GM23338 (cell line): ENCODE measurements at regions not wholly inside any gene's neighbourhood (a gene's known extent, or its start where the extent isn't known, plus 50 kb on each side); places are given as distances from the start of the nearest gene placed in this dataset.

Source experiments
- ATAC-seq: fragments of 200-7000 bp; cut with Tn5 transposase; 3 replicates; pipeline ENCODE4 v1.9.1; 2020
- DNase-seq: peaks from one replicate; pipeline ENCODE4 v3.0.0-alpha.2; 2015; ENCODE audit warnings: low spot score
- H2AFZ ChIP-seq: fragments of 200-600 bp; sonication (generic); 2 replicates; pipeline ENCODE4 v1.8.0; 2016; ENCODE audit warnings: antibody characterized with exemption, mild to moderate bottlenecking, moderate library complexity
- H3F3A ChIP-seq: fragments of 200-600 bp; sonication (generic); replicated peaks from 2 replicates; pipeline ENCODE4 v1.8.0; 2017; ENCODE audit warnings: antibody characterized with exemption, mixed run types, low read depth
- H3K27ac ChIP-seq: fragments of 200-600 bp; sonication (generic); 2 replicates; pipeline ENCODE4 v1.6.1; 2016; ENCODE audit warnings: low read depth
- H3K27me3 ChIP-seq: fragments of 200-600 bp; sonication (generic); 2 replicates; pipeline ENCODE4 v1.8.0; 2016; ENCODE audit warnings: mild to moderate bottlenecking, mixed run types, moderate library complexity; ENCODE audit not compliant: insufficient read depth
- H3K36me3 ChIP-seq: fragments of 200-600 bp; sonication (generic); 2 replicates; pipeline ENCODE4 v1.8.0; 2016; ENCODE audit warnings: mild to moderate bottlenecking; ENCODE audit not compliant: insufficient read depth
- H3K4me1 ChIP-seq: fragments of 200-600 bp; sonication (generic); 2 replicates; pipeline ENCODE4 v1.8.0; 2016; ENCODE audit warnings: mild to moderate bottlenecking, moderate library complexity; ENCODE audit not compliant: insufficient read depth
- H3K4me2 ChIP-seq: fragments of 200-600 bp; sonication (generic); 2 replicates; pipeline ENCODE4 v1.7.1; 2017; ENCODE audit warnings: mixed run types
- H3K4me3 ChIP-seq: fragments of 200-600 bp; sonication (generic); 2 replicates; pipeline ENCODE4 v1.6.1; 2016; ENCODE audit warnings: mixed run types
- H3K79me2 ChIP-seq: fragments of 200-600 bp; sonication (generic); replicated peaks from 2 replicates; pipeline ENCODE4 v1.8.0; 2017; ENCODE audit warnings: mild to moderate bottlenecking; ENCODE audit not compliant: insufficient read depth
- H3K9me2 ChIP-seq: fragments of 200-600 bp; sonication (generic); 2 replicates; pipeline ENCODE4 v1.8.0; 2017; ENCODE audit not compliant: insufficient read depth
- H4K20me1 ChIP-seq: fragments of 200-600 bp; sonication (generic); replicated peaks from 2 replicates; pipeline ENCODE4 v1.8.0; 2017; ENCODE audit warnings: mild to moderate bottlenecking; ENCODE audit not compliant: insufficient read depth
- H3K27ac Mint-ChIP-seq: 2 replicates; pipeline ENCODE4 v1.8.0; 2020; ENCODE audit warnings: inconsistent platforms, mild to moderate bottlenecking, moderate library complexity, mixed read lengths
- H3K27me3 Mint-ChIP-seq: 3 replicates; pipeline ENCODE4 v1.8.0; 2022; ENCODE audit warnings: low read depth, mild to moderate bottlenecking, moderate library complexity, mixed read lengths, inconsistent platforms; ENCODE audit not compliant: insufficient read depth, poor library complexity
- H3K36me3 Mint-ChIP-seq: 3 replicates; pipeline ENCODE4 v1.8.0; 2021; ENCODE audit warnings: low read depth, mild to moderate bottlenecking, inconsistent platforms, moderate library complexity, mixed read lengths
- H3K4me1 Mint-ChIP-seq: 3 replicates; pipeline ENCODE4 v1.8.0; 2020; ENCODE audit warnings: mild to moderate bottlenecking, inconsistent platforms, mixed read lengths
- H3K4me3 Mint-ChIP-seq: 3 replicates; pipeline ENCODE4 v1.8.0; 2021; ENCODE audit warnings: moderate library complexity, mild to moderate bottlenecking, inconsistent platforms, mixed read lengths
- H3K9me3 Mint-ChIP-seq: 3 replicates; pipeline ENCODE4 v1.8.0; 2020; ENCODE audit warnings: moderate library complexity, mild to moderate bottlenecking, inconsistent platforms, mixed read lengths
- EZH2phosphoT487 ChIP-seq: fragments of 200-600 bp; sonication (generic); IDR thresholded peaks from one replicate; pipeline ENCODE4 v1.8.1; 2018; ENCODE audit warnings: antibody characterized with exemption; ENCODE audit not compliant: unreplicated experiment
- JUNB ChIP-seq: IDR thresholded peaks from one replicate; pipeline ENCODE4 v1.6.1; 2016; ENCODE audit warnings: antibody characterized with exemption; ENCODE audit not compliant: unreplicated experiment
- NANOG ChIP-seq: IDR thresholded peaks from 2 replicates; pipeline ENCODE4 v1.6.1; 2016; ENCODE audit warnings: antibody characterized with exemption, borderline replicate concordance
- STAT1 ChIP-seq: IDR thresholded peaks from one replicate; pipeline ENCODE4 v1.6.1; 2016; ENCODE audit warnings: antibody characterized with exemption; ENCODE audit not compliant: unreplicated experiment
- ZNF114 ChIP-seq: fragments of 250-450 bp; sonication (Bioruptor Pico); IDR thresholded peaks from 2 replicates; pipeline ENCODE4 v1.5.0; 2020; ENCODE audit warnings: mild to moderate bottlenecking, moderate library complexity
- ZNF331 ChIP-seq: fragments of 250-450 bp; sonication (Bioruptor Pico); IDR thresholded peaks from 2 replicates; pipeline ENCODE4 v1.5.0; 2020; ENCODE audit warnings: low read depth, mild to moderate bottlenecking, moderate library complexity
- TF ChIP-seq, protein P1 (sequence below): IDR thresholded peaks from one replicate; pipeline ENCODE4 v1.6.1; 2018; ENCODE audit warnings: antibody characterized with exemption; ENCODE audit not compliant: unreplicated experiment
- TF ChIP-seq, protein P2 (sequence below): fragments of 250-450 bp; sonication (Bioruptor Pico); IDR thresholded peaks from 2 replicates; pipeline ENCODE4 v1.5.0; 2020; ENCODE audit warnings: mild to moderate bottlenecking, moderate library complexity
- TF ChIP-seq, protein P3 (sequence below), 2 experiments: fragments of 200-600 bp in 1 of 2; sonication (generic) in 1 of 2; conservative IDR thresholded peaks; 2 replicates each; pipeline versions ENCODE4 v1.5.1 to v1.6.1; 2016 to 2017; ENCODE audit warnings: antibody characterized with exemption in 2 of 2, low read depth in 2 of 2, mild to moderate bottlenecking in 2 of 2, moderate library complexity in 1 of 2

DNA sequence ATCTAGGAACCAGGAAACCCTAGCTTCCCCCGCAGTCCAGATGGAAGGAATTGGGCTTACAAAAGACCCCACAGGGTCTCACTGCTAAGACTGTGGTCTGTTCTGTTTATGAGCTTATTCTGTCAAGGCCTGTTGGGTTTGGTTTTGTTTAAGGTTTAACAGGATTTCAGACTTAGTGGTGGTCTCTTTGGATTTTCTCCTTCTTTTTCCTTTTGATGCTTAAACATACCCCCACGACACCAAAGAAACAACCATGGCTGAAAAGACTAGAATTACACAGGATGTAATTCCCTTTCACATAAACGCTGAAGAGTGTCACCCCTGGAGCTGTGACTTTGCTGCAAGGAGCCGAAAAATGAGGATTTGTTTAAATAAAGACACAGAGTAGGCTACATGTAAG is 408.6 kb downstream of the PREX1 start (continued):
- TF ChIP-seq JUNB (no peak), STAT1 (no peak), EZH2phosphoT487 (no peak)

DNA sequence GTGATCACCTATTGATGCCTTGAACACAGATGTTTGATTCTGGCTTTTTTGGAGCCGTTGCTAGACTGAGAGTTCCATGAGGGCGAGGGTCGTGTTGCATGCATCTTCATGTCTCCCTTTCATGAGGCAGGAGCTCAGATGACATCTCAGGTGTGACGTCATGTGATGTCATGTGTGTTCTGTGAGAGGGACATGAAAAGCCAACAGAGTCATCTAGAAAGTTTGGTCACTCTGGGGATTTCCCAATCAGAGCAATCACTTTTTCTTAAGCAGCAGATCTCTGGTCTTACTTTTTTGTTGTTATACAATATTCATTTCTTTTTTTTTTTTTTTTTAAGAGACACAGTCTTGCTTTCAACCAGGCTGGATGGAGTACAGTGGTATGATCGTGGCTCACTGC is 411.8 kb downstream of the PREX1 start:
- no peak overlapping the region for H3K27ac Mint-ChIP-seq
- H3K9me2 ChIP-seq: no peaks in the 10 kb centered on the region
- H3K4me2 ChIP-seq: no peak overlapping the region
- ATAC-seq: no peak
- peaks cover 4% of the 10 kb centered on the region; the same call in 2 of the 3 replicates for H3K9me3 Mint-ChIP-seq
- no peak overlapping the region for H3K4me3 ChIP-seq
- no peaks in the 10 kb centered on the region for H3K27me3 Mint-ChIP-seq
- no peak overlapping the region for H3K4me3 Mint-ChIP-seq
- H3K27ac ChIP-seq: no peak overlapping the region
- H4K20me1 ChIP-seq: no peaks in the 10 kb centered on the region
- H3K36me3 Mint-ChIP-seq: peaks cover 3% of the 10 kb centered on the region; the same call in 2 of the 3 replicates
- no peaks in the 10 kb centered on the region for H3K36me3 ChIP-seq
- H3F3A ChIP-seq: no peaks in the 10 kb centered on the region
- no peak overlapping the region for H2AFZ ChIP-seq
- H3K27me3 ChIP-seq: no peaks in the 10 kb centered on the region
- H3K4me1 Mint-ChIP-seq: no peaks in the 10 kb centered on the region
- H3K4me1 ChIP-seq: no peaks in the 10 kb centered on the region
- TF ChIP-seq NANOG: no peak
- DNase-seq: no peak
- no peaks in the 10 kb centered on the region for H3K79me2 ChIP-seq

DNA sequence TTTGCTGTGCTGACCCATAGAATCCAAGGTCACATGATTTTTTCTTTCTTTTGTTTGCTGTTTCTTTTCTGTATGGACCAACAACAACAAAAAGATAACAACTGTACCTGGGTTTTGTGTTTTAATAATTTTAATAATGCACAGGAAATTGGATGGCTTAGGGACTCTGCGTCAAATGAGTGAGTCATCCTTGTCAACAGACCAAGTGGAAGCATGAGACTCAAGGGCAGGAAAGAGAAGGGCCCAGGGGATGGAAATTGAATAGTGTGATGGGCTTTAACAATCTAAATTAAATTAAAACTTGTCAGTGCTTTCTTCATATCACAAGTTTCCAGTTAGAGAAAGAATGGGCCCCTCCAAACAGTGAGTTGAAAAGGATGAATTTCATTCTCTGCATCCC is 413.0 kb downstream of the PREX1 start:
- Histone ChIP-seq H2AFZ (no peak overlapping the region), H3K27ac (no peak overlapping the region), H3K9me2 (no peaks in the 10 kb centered on the region), H3K27me3 (no peaks in the 10 kb centered on the region), H3K4me3 (no peak overlapping the region), H3K4me1 (no peaks in the 10 kb centered on the region), H3F3A (no peaks in the 10 kb centered on the region), H3K36me3 (no peaks in the 10 kb centered on the region), H4K20me1 (no peaks in the 10 kb centered on the region), H3K4me2 (no peak overlapping the region), H3K79me2 (no peaks in the 10 kb centered on the region)
- H3K4me1 Mint-ChIP-seq: no peaks in the 10 kb centered on the region
- peaks cover 4% of the 10 kb centered on the region; the same call in 2 of the 3 replicates for H3K9me3 Mint-ChIP-seq
- H3K36me3 Mint-ChIP-seq: peaks cover 3% of the 10 kb centered on the region; the same call in 2 of the 3 replicates
- H3K27me3 Mint-ChIP-seq: no peaks in the 10 kb centered on the region
- H3K27ac Mint-ChIP-seq: no peak overlapping the region
- H3K4me3 Mint-ChIP-seq: no peak overlapping the region
- ATAC-seq (no peak), DNase-seq (no peak)
- TF ChIP-seq EZH2phosphoT487 (no peak), ZNF331 (CRISPR knock-in tag) (no peak), ZNF114 (CRISPR knock-in tag) (no peak), JUNB (no peak), STAT1 (no peak)
- TF ChIP-seq, protein P1, sequence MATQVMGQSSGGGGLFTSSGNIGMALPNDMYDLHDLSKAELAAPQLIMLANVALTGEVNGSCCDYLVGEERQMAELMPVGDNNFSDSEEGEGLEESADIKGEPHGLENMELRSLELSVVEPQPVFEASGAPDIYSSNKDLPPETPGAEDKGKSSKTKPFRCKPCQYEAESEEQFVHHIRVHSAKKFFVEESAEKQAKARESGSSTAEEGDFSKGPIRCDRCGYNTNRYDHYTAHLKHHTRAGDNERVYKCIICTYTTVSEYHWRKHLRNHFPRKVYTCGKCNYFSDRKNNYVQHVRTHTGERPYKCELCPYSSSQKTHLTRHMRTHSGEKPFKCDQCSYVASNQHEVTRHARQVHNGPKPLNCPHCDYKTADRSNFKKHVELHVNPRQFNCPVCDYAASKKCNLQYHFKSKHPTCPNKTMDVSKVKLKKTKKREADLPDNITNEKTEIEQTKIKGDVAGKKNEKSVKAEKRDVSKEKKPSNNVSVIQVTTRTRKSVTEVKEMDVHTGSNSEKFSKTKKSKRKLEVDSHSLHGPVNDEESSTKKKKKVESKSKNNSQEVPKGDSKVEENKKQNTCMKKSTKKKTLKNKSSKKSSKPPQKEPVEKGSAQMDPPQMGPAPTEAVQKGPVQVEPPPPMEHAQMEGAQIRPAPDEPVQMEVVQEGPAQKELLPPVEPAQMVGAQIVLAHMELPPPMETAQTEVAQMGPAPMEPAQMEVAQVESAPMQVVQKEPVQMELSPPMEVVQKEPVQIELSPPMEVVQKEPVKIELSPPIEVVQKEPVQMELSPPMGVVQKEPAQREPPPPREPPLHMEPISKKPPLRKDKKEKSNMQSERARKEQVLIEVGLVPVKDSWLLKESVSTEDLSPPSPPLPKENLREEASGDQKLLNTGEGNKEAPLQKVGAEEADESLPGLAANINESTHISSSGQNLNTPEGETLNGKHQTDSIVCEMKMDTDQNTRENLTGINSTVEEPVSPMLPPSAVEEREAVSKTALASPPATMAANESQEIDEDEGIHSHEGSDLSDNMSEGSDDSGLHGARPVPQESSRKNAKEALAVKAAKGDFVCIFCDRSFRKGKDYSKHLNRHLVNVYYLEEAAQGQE: no peak
- TF ChIP-seq, protein P2, sequence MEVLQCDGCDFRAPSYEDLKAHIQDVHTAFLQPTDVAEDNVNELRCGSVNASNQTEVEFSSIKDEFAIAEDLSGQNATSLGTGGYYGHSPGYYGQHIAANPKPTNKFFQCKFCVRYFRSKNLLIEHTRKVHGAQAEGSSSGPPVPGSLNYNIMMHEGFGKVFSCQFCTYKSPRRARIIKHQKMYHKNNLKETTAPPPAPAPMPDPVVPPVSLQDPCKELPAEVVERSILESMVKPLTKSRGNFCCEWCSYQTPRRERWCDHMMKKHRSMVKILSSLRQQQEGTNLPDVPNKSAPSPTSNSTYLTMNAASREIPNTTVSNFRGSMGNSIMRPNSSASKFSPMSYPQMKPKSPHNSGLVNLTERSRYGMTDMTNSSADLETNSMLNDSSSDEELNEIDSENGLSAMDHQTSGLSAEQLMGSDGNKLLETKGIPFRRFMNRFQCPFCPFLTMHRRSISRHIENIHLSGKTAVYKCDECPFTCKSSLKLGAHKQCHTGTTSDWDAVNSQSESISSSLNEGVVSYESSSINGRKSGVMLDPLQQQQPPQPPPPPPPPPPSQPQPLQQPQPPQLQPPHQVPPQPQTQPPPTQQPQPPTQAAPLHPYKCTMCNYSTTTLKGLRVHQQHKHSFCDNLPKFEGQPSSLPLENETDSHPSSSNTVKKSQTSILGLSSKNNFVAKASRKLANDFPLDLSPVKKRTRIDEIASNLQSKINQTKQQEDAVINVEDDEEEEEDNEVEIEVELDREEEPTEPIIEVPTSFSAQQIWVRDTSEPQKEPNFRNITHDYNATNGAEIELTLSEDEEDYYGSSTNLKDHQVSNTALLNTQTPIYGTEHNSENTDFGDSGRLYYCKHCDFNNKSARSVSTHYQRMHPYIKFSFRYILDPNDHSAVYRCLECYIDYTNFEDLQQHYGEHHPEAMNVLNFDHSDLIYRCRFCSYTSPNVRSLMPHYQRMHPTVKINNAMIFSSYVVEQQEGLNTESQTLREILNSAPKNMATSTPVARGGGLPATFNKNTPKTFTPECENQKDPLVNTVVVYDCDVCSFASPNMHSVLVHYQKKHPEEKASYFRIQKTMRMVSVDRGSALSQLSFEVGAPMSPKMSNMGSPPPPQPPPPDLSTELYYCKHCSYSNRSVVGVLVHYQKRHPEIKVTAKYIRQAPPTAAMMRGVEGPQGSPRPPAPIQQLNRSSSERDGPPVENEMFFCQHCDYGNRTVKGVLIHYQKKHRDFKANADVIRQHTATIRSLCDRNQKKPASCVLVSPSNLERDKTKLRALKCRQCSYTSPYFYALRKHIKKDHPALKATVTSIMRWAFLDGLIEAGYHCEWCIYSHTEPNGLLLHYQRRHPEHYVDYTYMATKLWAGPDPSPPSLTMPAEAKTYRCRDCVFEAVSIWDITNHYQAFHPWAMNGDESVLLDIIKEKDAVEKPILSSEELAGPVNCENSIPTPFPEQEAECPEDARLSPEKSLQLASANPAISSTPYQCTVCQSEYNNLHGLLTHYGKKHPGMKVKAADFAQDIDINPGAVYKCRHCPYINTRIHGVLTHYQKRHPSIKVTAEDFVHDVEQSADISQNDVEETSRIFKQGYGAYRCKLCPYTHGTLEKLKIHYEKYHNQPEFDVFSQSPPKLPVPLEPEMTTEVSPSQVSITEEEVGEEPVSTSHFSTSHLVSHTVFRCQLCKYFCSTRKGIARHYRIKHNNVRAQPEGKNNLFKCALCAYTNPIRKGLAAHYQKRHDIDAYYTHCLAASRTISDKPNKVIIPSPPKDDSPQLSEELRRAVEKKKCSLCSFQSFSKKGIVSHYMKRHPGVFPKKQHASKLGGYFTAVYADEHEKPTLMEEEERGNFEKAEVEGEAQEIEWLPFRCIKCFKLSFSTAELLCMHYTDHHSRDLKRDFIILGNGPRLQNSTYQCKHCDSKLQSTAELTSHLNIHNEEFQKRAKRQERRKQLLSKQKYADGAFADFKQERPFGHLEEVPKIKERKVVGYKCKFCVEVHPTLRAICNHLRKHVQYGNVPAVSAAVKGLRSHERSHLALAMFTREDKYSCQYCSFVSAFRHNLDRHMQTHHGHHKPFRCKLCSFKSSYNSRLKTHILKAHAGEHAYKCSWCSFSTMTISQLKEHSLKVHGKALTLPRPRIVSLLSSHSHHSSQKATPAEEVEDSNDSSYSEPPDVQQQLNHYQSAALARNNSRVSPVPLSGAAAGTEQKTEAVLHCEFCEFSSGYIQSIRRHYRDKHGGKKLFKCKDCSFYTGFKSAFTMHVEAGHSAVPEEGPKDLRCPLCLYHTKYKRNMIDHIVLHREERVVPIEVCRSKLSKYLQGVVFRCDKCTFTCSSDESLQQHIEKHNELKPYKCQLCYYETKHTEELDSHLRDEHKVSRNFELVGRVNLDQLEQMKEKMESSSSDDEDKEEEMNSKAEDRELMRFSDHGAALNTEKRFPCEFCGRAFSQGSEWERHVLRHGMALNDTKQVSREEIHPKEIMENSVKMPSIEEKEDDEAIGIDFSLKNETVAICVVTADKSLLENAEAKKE (CRISPR knock-in tag): no peak
- TF ChIP-seq, protein P3, sequence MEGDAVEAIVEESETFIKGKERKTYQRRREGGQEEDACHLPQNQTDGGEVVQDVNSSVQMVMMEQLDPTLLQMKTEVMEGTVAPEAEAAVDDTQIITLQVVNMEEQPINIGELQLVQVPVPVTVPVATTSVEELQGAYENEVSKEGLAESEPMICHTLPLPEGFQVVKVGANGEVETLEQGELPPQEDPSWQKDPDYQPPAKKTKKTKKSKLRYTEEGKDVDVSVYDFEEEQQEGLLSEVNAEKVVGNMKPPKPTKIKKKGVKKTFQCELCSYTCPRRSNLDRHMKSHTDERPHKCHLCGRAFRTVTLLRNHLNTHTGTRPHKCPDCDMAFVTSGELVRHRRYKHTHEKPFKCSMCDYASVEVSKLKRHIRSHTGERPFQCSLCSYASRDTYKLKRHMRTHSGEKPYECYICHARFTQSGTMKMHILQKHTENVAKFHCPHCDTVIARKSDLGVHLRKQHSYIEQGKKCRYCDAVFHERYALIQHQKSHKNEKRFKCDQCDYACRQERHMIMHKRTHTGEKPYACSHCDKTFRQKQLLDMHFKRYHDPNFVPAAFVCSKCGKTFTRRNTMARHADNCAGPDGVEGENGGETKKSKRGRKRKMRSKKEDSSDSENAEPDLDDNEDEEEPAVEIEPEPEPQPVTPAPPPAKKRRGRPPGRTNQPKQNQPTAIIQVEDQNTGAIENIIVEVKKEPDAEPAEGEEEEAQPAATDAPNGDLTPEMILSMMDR (conservative IDR thresholded peaks at IDR 0.05; ENCODE audit: low read depth in 2 of 2): no peak
